ENCODE measurements at regions not wholly inside any gene's neighbourhood (a gene's known extent, or its start where the extent isn't known, plus 50 kb on each side); places are given as distances from the start of the nearest gene placed in this dataset.

DNA sequence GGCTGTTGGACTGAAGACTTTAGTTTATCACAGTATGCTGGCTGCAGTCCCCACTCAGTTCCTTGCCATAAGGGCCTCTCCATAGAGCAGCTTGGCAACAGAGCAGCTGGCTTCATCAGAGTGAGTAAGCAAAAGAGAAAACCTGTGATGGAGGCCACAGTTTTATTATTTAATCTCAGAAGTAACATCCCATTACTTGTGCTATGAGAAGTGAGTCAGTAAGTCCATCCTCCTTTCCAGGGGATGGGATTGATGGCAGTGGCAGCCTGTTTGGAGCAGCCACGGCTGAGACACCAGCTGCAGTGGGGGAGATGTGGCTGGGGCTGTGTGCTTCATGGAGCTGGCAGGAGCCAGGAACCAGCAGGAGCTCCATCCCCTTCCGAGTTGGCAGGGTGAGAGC is 138.5 kb upstream of the SRRM4 start:
- H3K27me3 ChIP-seq (ENCODE audit: control insufficient read depth in 5 of 5, insufficient read depth in 4 of 5, low read length in 5 of 5) = peaks cover 0 to 10% (median 6%) of the 10 kb centered on the region in 5 donors
- H3K9ac ChIP-seq (ENCODE audit: low read length in 5 of 5) = no peak overlapping the region
- no peaks in the 10 kb centered on the region for H3K9me3 ChIP-seq (ENCODE audit: control insufficient read depth in 5 of 5, low read length in 5 of 5)
- H3K4me1 ChIP-seq (ENCODE audit: control insufficient read depth in 5 of 5, insufficient read depth in 5 of 5, low read length in 5 of 5) = no peaks in the 10 kb centered on the region
- no peak overlapping the region for H3K27ac ChIP-seq (ENCODE audit: low read depth, low read length)
- no peak overlapping the region for H3K4me3 ChIP-seq (ENCODE audit: low read depth in 1 of 5, low read length in 5 of 5)
- H3K36me3 ChIP-seq (ENCODE audit: control insufficient read depth in 5 of 5, insufficient read depth in 5 of 5, low read length in 5 of 5) = no peaks in the 10 kb centered on the region

DNA sequence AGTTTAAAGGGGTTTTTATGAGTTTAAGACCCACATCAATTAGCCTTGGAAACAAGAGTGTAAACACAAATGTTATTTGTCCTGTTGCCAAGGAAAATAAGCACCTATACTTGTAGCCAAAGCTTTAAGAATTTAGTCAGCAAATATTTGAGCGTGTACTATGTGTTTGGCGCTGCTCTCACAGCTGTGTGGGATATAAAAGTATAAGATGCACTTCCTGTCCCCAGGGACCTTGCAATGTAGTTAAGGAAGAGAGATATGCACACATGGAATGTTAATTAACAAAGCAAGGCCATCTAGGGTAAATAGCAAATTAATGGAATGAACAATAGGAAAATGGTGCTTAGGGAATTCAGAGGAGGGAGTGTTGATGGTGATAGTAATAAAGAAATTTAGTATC is 134.9 kb upstream of the SRRM4 start:
- Histone ChIP-seq H3K9me3 (ENCODE audit: control insufficient read depth in 5 of 5, low read length in 5 of 5) (peaks cover 0 to 2% (median 0%) of the 10 kb centered on the region in 5 donors), H3K4me3 (ENCODE audit: low read depth in 1 of 5, low read length in 5 of 5) (no peak overlapping the region), H3K36me3 (ENCODE audit: control insufficient read depth in 5 of 5, insufficient read depth in 5 of 5, low read length in 5 of 5) (no peaks in the 10 kb centered on the region), H3K4me1 (ENCODE audit: control insufficient read depth in 5 of 5, insufficient read depth in 5 of 5, low read length in 5 of 5) (no peaks in the 10 kb centered on the region), H3K27me3 (ENCODE audit: control insufficient read depth in 5 of 5, insufficient read depth in 4 of 5, low read length in 5 of 5) (peaks cover 0 to 10% (median 6%) of the 10 kb centered on the region in 5 donors), H3K27ac (ENCODE audit: low read depth, low read length) (no peak overlapping the region), H3K9ac (ENCODE audit: low read length in 5 of 5) (no peak overlapping the region)

DNA sequence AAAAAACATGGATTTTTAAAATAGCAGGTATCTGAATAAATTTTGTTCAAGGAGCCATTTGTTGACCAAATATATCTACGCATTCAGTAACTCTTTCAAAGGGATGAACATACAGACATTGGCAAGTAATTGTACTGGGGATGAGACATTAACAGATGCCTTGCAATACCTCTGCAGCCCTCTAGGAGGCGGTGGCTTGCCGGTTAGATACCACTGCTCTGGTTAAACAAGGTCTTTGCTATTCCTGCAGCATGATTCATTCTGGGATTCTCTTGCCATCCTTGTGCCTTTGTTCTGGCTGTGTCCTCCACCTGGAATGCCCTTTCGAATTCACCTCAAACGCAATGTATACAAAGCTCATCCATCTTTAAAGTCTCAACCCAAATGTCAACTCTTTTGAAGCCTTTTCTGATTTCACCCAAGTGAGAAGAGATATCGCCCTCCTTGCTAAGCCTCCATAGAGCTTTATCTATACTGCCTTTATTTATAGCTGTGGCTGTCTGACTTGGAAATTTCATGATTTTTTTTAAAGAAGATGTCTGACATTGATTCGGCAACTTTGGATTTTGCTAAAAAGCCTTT is 131.0 kb upstream of the SRRM4 start:
- no peaks in the 10 kb centered on the region for H3K4me1 ChIP-seq (ENCODE audit: control insufficient read depth in 5 of 5, insufficient read depth in 5 of 5, low read length in 5 of 5)
- peaks cover 0 to 2% (median 0%) of the 10 kb centered on the region in 5 donors for H3K9me3 ChIP-seq (ENCODE audit: control insufficient read depth in 5 of 5, low read length in 5 of 5)
- no peak overlapping the region for H3K9ac ChIP-seq (ENCODE audit: low read length in 5 of 5)
- peaks cover 0 to 4% (median 0%) of the 10 kb centered on the region in 5 donors for H3K27me3 ChIP-seq (ENCODE audit: control insufficient read depth in 5 of 5, insufficient read depth in 4 of 5, low read length in 5 of 5)
- H3K36me3 ChIP-seq (ENCODE audit: control insufficient read depth in 5 of 5, insufficient read depth in 5 of 5, low read length in 5 of 5) = no peaks in the 10 kb centered on the region
- no peak overlapping the region for H3K27ac ChIP-seq (ENCODE audit: low read depth, low read length)
- H3K4me3 ChIP-seq (ENCODE audit: low read depth in 1 of 5, low read length in 5 of 5) = no peak overlapping the region

GRCh38 chr12:118851891-118852290 is 129.4 kb upstream of the SRRM4 start:
- peaks cover 0 to 2% (median 0%) of the 10 kb centered on the region in 5 donors for H3K9me3 ChIP-seq (ENCODE audit: control insufficient read depth in 5 of 5, low read length in 5 of 5)
- no peak overlapping the region for H3K4me3 ChIP-seq (ENCODE audit: low read depth in 1 of 5, low read length in 5 of 5)
- no peak overlapping the region for H3K27ac ChIP-seq (ENCODE audit: low read depth, low read length)
- peaks cover 0 to 4% (median 0%) of the 10 kb centered on the region in 5 donors for H3K27me3 ChIP-seq (ENCODE audit: control insufficient read depth in 5 of 5, insufficient read depth in 4 of 5, low read length in 5 of 5)
- no peaks in the 10 kb centered on the region for H3K4me1 ChIP-seq (ENCODE audit: control insufficient read depth in 5 of 5, insufficient read depth in 5 of 5, low read length in 5 of 5)
- no peaks in the 10 kb centered on the region for H3K36me3 ChIP-seq (ENCODE audit: control insufficient read depth in 5 of 5, insufficient read depth in 5 of 5, low read length in 5 of 5)
- no peak overlapping the region for H3K9ac ChIP-seq (ENCODE audit: low read length in 5 of 5)

DNA sequence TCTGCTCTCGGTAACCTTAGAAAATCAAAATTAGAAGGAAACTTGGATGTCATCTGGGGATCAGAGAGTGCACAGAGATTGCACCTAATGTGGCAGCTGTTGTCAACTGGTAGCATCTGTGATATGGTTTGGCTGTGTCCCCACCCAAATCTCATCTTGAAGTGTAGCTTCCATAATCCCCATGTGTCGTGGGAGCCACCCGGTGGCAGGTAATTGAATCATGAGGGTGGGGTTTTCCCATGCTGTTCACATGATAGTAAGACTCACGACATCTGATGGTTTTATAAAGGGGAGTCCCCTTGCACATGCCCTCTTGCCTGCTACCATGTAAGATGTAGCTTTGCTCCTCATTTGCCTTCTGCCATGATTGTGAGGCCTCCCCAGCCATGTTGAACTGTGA is 127.7 kb upstream of the SRRM4 start:
- peaks cover 0 to 4% (median 0%) of the 10 kb centered on the region in 5 donors for H3K27me3 ChIP-seq (ENCODE audit: control insufficient read depth in 5 of 5, insufficient read depth in 4 of 5, low read length in 5 of 5)
- H3K27ac ChIP-seq (ENCODE audit: low read depth, low read length) = no peak overlapping the region
- H3K4me1 ChIP-seq (ENCODE audit: control insufficient read depth in 5 of 5, insufficient read depth in 5 of 5, low read length in 5 of 5) = no peaks in the 10 kb centered on the region
- peaks cover 0 to 2% (median 0%) of the 10 kb centered on the region in 5 donors for H3K9me3 ChIP-seq (ENCODE audit: control insufficient read depth in 5 of 5, low read length in 5 of 5)
- H3K36me3 ChIP-seq (ENCODE audit: control insufficient read depth in 5 of 5, insufficient read depth in 5 of 5, low read length in 5 of 5) = no peaks in the 10 kb centered on the region
- H3K9ac ChIP-seq (ENCODE audit: low read length in 5 of 5) = no peak overlapping the region
- no peak overlapping the region for H3K4me3 ChIP-seq (ENCODE audit: low read depth in 1 of 5, low read length in 5 of 5)

DNA sequence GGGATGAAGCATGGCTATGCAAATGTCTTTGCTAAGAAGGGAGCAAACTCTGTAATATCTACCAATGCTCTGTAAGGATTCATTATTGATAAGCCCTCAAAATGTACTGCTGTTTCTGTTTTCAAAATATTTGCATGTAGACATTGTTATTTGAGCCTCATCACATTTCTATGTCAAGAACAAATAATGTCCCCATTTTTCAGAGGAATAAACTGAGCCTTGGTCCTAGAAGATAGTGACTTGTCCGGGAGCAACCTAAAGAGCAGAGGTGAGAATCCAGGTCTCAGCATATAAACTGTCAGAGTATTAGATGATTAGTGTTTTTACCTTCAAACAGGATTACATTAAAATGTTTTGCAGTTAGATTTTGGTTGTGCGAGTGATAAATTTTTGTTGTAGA is 125.5 kb upstream of the SRRM4 start:
- H3K4me3 ChIP-seq (ENCODE audit: low read depth in 1 of 5, low read length in 5 of 5) = no peak overlapping the region
- no peak overlapping the region for H3K9ac ChIP-seq (ENCODE audit: low read length in 5 of 5)
- no peak overlapping the region for H3K27ac ChIP-seq (ENCODE audit: low read depth, low read length)
- no peaks in the 10 kb centered on the region for H3K36me3 ChIP-seq (ENCODE audit: control insufficient read depth in 5 of 5, insufficient read depth in 5 of 5, low read length in 5 of 5)
- H3K27me3 ChIP-seq (ENCODE audit: control insufficient read depth in 5 of 5, insufficient read depth in 4 of 5, low read length in 5 of 5) = peaks cover 0 to 4% (median 0%) of the 10 kb centered on the region in 5 donors
- no peaks in the 10 kb centered on the region for H3K4me1 ChIP-seq (ENCODE audit: control insufficient read depth in 5 of 5, insufficient read depth in 5 of 5, low read length in 5 of 5)
- peaks cover 0 to 2% (median 0%) of the 10 kb centered on the region in 5 donors for H3K9me3 ChIP-seq (ENCODE audit: control insufficient read depth in 5 of 5, low read length in 5 of 5)

DNA sequence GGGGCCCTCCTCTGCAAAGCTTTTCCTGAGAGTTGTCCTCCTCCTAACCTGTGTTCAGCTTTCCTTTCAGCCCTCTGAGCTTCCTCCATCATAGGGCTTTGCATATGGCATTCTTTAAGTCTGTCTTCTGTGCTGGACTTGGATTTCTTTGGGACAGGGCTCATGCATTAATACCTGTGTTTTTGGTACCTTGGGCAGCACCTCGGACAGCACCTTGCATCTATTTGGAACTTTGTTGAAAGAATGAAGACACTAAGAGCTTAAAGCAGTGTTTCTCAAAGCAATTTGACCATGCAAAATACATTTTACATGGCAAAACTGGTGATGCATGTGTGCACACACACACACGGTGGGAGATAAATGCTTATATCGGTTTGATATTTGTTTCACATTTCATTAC is 115.0 kb upstream of the SRRM4 start:
- Histone ChIP-seq H3K27ac (ENCODE audit: low read depth, low read length) (no peak overlapping the region), H3K9me3 (ENCODE audit: control insufficient read depth in 5 of 5, low read length in 5 of 5) (no peaks in the 10 kb centered on the region), H3K4me3 (ENCODE audit: low read depth in 1 of 5, low read length in 5 of 5) (no peak overlapping the region), H3K9ac (ENCODE audit: low read length in 5 of 5) (no peak overlapping the region), H3K27me3 (ENCODE audit: control insufficient read depth in 5 of 5, insufficient read depth in 4 of 5, low read length in 5 of 5) (no peaks in the 10 kb centered on the region), H3K36me3 (ENCODE audit: control insufficient read depth in 5 of 5, insufficient read depth in 5 of 5, low read length in 5 of 5) (no peaks in the 10 kb centered on the region), H3K4me1 (ENCODE audit: control insufficient read depth in 5 of 5, insufficient read depth in 5 of 5, low read length in 5 of 5) (no peaks in the 10 kb centered on the region)

GRCh38 chr12:118870551-118870950 is 110.8 kb upstream of the SRRM4 start:
- H3K4me1 ChIP-seq (ENCODE audit: control insufficient read depth in 5 of 5, insufficient read depth in 5 of 5, low read length in 5 of 5) = no peaks in the 10 kb centered on the region
- no peaks in the 10 kb centered on the region for H3K36me3 ChIP-seq (ENCODE audit: control insufficient read depth in 5 of 5, insufficient read depth in 5 of 5, low read length in 5 of 5)
- H3K4me3 ChIP-seq (ENCODE audit: low read depth in 1 of 5, low read length in 5 of 5) = no peak overlapping the region
- H3K27ac ChIP-seq (ENCODE audit: low read depth, low read length) = no peak overlapping the region
- no peak overlapping the region for H3K9ac ChIP-seq (ENCODE audit: low read length in 5 of 5)
- no peaks in the 10 kb centered on the region for H3K9me3 ChIP-seq (ENCODE audit: control insufficient read depth in 5 of 5, low read length in 5 of 5)
- no peaks in the 10 kb centered on the region for H3K27me3 ChIP-seq (ENCODE audit: control insufficient read depth in 5 of 5, insufficient read depth in 4 of 5, low read length in 5 of 5)

DNA sequence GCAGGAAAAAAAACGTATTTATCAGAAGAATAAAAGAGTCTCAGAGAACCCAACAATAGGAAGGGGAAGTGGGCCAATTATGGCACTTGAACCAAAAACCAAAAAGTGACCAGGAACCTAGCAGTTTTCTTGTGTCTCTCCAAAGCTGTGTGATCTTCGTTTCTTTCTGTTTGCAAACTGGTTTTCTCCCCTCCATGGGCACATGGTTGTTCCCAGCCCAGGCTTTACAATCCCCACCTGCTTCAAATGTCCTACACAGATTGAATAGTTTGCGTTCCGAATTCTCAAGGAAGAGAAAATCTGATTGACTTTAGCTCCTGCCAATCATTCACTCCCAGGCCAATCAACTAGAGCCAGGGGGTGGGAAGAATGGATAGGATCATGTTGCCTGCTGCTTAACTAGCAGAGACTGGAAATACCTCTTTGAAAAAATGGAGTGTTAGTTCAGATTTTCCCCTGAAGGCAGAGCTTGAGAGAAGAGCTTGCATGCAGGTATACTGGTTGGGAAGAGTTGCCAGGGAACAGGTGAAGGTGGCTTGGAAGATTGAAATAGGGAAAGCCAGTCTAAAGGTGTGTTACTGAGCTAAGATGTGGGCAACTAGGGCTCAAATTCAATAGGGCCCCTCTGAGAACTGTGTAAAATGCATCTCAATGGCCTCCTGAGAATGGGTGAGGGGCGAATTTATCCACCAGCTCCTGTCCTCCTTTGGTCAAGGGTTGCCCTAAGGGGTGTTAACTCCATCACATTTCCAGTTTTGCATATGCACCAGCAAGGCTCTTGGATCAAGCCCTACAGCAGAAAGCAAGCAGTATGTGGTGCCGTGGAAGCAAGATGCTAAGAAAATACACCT is 106.4 kb upstream of the SRRM4 start:
- H3K9me3 ChIP-seq (ENCODE audit: control insufficient read depth in 5 of 5, low read length in 5 of 5) = no peaks in the 10 kb centered on the region
- no peak overlapping the region for H3K9ac ChIP-seq (ENCODE audit: low read length in 5 of 5)
- no peaks in the 10 kb centered on the region for H3K36me3 ChIP-seq (ENCODE audit: control insufficient read depth in 5 of 5, insufficient read depth in 5 of 5, low read length in 5 of 5)
- no peak overlapping the region for H3K4me3 ChIP-seq (ENCODE audit: low read depth in 1 of 5, low read length in 5 of 5)
- H3K27me3 ChIP-seq (ENCODE audit: control insufficient read depth in 5 of 5, insufficient read depth in 4 of 5, low read length in 5 of 5) = peaks cover 0 to 3% (median 0%) of the 10 kb centered on the region in 5 donors
- no peak overlapping the region for H3K27ac ChIP-seq (ENCODE audit: low read depth, low read length)
- no peaks in the 10 kb centered on the region for H3K4me1 ChIP-seq (ENCODE audit: control insufficient read depth in 5 of 5, insufficient read depth in 5 of 5, low read length in 5 of 5)

- H3K4me1 ChIP-seq (ENCODE audit: control insufficient read depth in 5 of 5, insufficient read depth in 5 of 5, low read length in 5 of 5) = no peaks in the 10 kb centered on the region
- no peak overlapping the region for H3K27ac ChIP-seq (ENCODE audit: low read depth, low read length)
- no peaks in the 10 kb centered on the region for H3K36me3 ChIP-seq (ENCODE audit: control insufficient read depth in 5 of 5, insufficient read depth in 5 of 5, low read length in 5 of 5)
- peaks cover 0 to 3% (median 0%) of the 10 kb centered on the region in 5 donors for H3K27me3 ChIP-seq (ENCODE audit: control insufficient read depth in 5 of 5, insufficient read depth in 4 of 5, low read length in 5 of 5)
- no peak overlapping the region for H3K9ac ChIP-seq (ENCODE audit: low read length in 5 of 5)
- no peak overlapping the region for H3K4me3 ChIP-seq (ENCODE audit: low read depth in 1 of 5, low read length in 5 of 5)
- peaks cover 0 to 2% (median 0%) of the 10 kb centered on the region in 5 donors for H3K9me3 ChIP-seq (ENCODE audit: control insufficient read depth in 5 of 5, low read length in 5 of 5)
These were observed 100.4 kb upstream of the SRRM4 start for GRCh38 chr12:118880720-118881493.
